ENCODE measurements at regions not wholly inside any gene's neighbourhood (a gene's known extent, or its start where the extent isn't known, plus 50 kb on each side); places are given as distances from the start of the nearest gene placed in this dataset.

- H3K9me3 ChIP-seq (ENCODE audit: control insufficient read depth, low read length) = no peaks in the 10 kb centered on the region
- no peaks in the 10 kb centered on the region for H3K36me3 ChIP-seq (ENCODE audit: control insufficient read depth, insufficient read depth, low read length)
- H3K27me3 ChIP-seq (ENCODE audit: control insufficient read depth, insufficient read depth, low read length, poor library complexity, severe bottlenecking) = no peaks in the 10 kb centered on the region
- H3K27ac ChIP-seq (ENCODE audit: insufficient read depth, low read depth, low read length, poor library complexity, severe bottlenecking) = no peak overlapping the region
- no peak overlapping the region for H3K4me3 ChIP-seq (ENCODE audit: insufficient read depth, low read depth, low read length)
- WGBS, 2 experiments = 97% methylated on average over 2 to 4 of the region's 4 CpGs
- no peaks in the 10 kb centered on the region for H3K4me1 ChIP-seq (ENCODE audit: control insufficient read depth, insufficient read depth, low read length)
Measured at GRCh38 chr16:73515616-73516015, 467.7 kb upstream of the ZFHX3 start.

GRCh38 chr16:73510852-73511251, 462.9 kb upstream of the ZFHX3 start:
- H3K9me3 ChIP-seq (ENCODE audit: control insufficient read depth, low read length) = no peaks in the 10 kb centered on the region
- H3K36me3 ChIP-seq (ENCODE audit: control insufficient read depth, insufficient read depth, low read length) = no peaks in the 10 kb centered on the region
- H3K27me3 ChIP-seq (ENCODE audit: control insufficient read depth, insufficient read depth, low read length, poor library complexity, severe bottlenecking) = no peaks in the 10 kb centered on the region
- 90 to 97% methylated on average over 3 of the region's 3 CpGs for WGBS, 2 experiments
- no peak overlapping the region for H3K4me3 ChIP-seq (ENCODE audit: insufficient read depth, low read depth, low read length)
- H3K4me1 ChIP-seq (ENCODE audit: control insufficient read depth, insufficient read depth, low read length) = peaks cover 13% of the 10 kb centered on the region
- no peak overlapping the region for H3K27ac ChIP-seq (ENCODE audit: insufficient read depth, low read depth, low read length, poor library complexity, severe bottlenecking)

GRCh38 chr16:73506568-73507056, 458.7 kb upstream of the ZFHX3 start:
- WGBS, 2 experiments = 87 to 90% methylated on average over 13 of the region's 13 CpGs
- no peaks in the 10 kb centered on the region for H3K36me3 ChIP-seq (ENCODE audit: control insufficient read depth, insufficient read depth, low read length)
- no peak overlapping the region for H3K27ac ChIP-seq (ENCODE audit: insufficient read depth, low read depth, low read length, poor library complexity, severe bottlenecking)
- no peaks in the 10 kb centered on the region for H3K27me3 ChIP-seq (ENCODE audit: control insufficient read depth, insufficient read depth, low read length, poor library complexity, severe bottlenecking)
- no peaks in the 10 kb centered on the region for H3K9me3 ChIP-seq (ENCODE audit: control insufficient read depth, low read length)
- no peak overlapping the region for H3K4me3 ChIP-seq (ENCODE audit: insufficient read depth, low read depth, low read length)
- H3K4me1 ChIP-seq (ENCODE audit: control insufficient read depth, insufficient read depth, low read length) = peaks cover 25% of the 10 kb centered on the region

GRCh38 chr16:73505577-73505976, 457.6 kb upstream of the ZFHX3 start:
- Histone ChIP-seq H3K27ac (ENCODE audit: insufficient read depth, low read depth, low read length, poor library complexity, severe bottlenecking) (no peak overlapping the region), H3K4me3 (ENCODE audit: insufficient read depth, low read depth, low read length) (no peak overlapping the region), H3K36me3 (ENCODE audit: control insufficient read depth, insufficient read depth, low read length) (no peaks in the 10 kb centered on the region), H3K27me3 (ENCODE audit: control insufficient read depth, insufficient read depth, low read length, poor library complexity, severe bottlenecking) (no peaks in the 10 kb centered on the region), H3K9me3 (ENCODE audit: control insufficient read depth, low read length) (no peaks in the 10 kb centered on the region), H3K4me1 (ENCODE audit: control insufficient read depth, insufficient read depth, low read length) (peaks cover 25% of the 10 kb centered on the region)
- WGBS, 2 experiments = 89 to 92% methylated on average over 5 of the region's 5 CpGs

- H3K27ac ChIP-seq (ENCODE audit: insufficient read depth, low read depth, low read length, poor library complexity, severe bottlenecking) = no peak overlapping the region
- H3K27me3 ChIP-seq (ENCODE audit: control insufficient read depth, insufficient read depth, low read length, poor library complexity, severe bottlenecking) = no peaks in the 10 kb centered on the region
- no peak overlapping the region for H3K4me3 ChIP-seq (ENCODE audit: insufficient read depth, low read depth, low read length)
- no peaks in the 10 kb centered on the region for H3K36me3 ChIP-seq (ENCODE audit: control insufficient read depth, insufficient read depth, low read length)
- no peaks in the 10 kb centered on the region for H3K9me3 ChIP-seq (ENCODE audit: control insufficient read depth, low read length)
- WGBS, 2 experiments = 94 to 95% methylated on average over 13 to 19 of the region's 20 CpGs
- peaks cover 25% of the 10 kb centered on the region for H3K4me1 ChIP-seq (ENCODE audit: control insufficient read depth, insufficient read depth, low read length)
Measured at GRCh38 chr16:73504591-73505575, 457.0 kb upstream of the ZFHX3 start.

GRCh38 chr16:73503093-73503492, 455.2 kb upstream of the ZFHX3 start:
- WGBS, 2 experiments = 96 to 98% methylated on average over 8 of the region's 8 CpGs
- no peaks in the 10 kb centered on the region for H3K9me3 ChIP-seq (ENCODE audit: control insufficient read depth, low read length)
- H3K27ac ChIP-seq (ENCODE audit: insufficient read depth, low read depth, low read length, poor library complexity, severe bottlenecking) = no peak overlapping the region
- no peaks in the 10 kb centered on the region for H3K36me3 ChIP-seq (ENCODE audit: control insufficient read depth, insufficient read depth, low read length)
- H3K27me3 ChIP-seq (ENCODE audit: control insufficient read depth, insufficient read depth, low read length, poor library complexity, severe bottlenecking) = no peaks in the 10 kb centered on the region
- H3K4me1 ChIP-seq (ENCODE audit: control insufficient read depth, insufficient read depth, low read length) = peaks cover 25% of the 10 kb centered on the region
- H3K4me3 ChIP-seq (ENCODE audit: insufficient read depth, low read depth, low read length) = no peak overlapping the region

- Histone ChIP-seq H3K27ac (ENCODE audit: insufficient read depth, low read depth, low read length, poor library complexity, severe bottlenecking) (no peak overlapping the region), H3K9me3 (ENCODE audit: control insufficient read depth, low read length) (no peaks in the 10 kb centered on the region), H3K27me3 (ENCODE audit: control insufficient read depth, insufficient read depth, low read length, poor library complexity, severe bottlenecking) (no peaks in the 10 kb centered on the region), H3K36me3 (ENCODE audit: control insufficient read depth, insufficient read depth, low read length) (no peaks in the 10 kb centered on the region), H3K4me1 (ENCODE audit: control insufficient read depth, insufficient read depth, low read length) (no peaks in the 10 kb centered on the region), H3K4me3 (ENCODE audit: insufficient read depth, low read depth, low read length) (no peak overlapping the region)
- WGBS, 2 experiments = 94 to 95% methylated on average over 10 of the region's 10 CpGs
Measured at GRCh38 chr16:73499276-73499675, 451.3 kb upstream of the ZFHX3 start.

- peaks cover 5% of the 10 kb centered on the region for H3K27me3 ChIP-seq (ENCODE audit: control insufficient read depth, insufficient read depth, low read length, poor library complexity, severe bottlenecking)
Measured at GRCh38 chr16:73485880-73486279, 438.0 kb upstream of the ZFHX3 start.

GRCh38 chr16:73483934-73484711, 436.2 kb upstream of the ZFHX3 start:
- H3K27me3 ChIP-seq (ENCODE audit: control insufficient read depth, insufficient read depth, low read length, poor library complexity, severe bottlenecking) = peaks cover 5% of the 10 kb centered on the region
- no peak overlapping the region for H3K4me3 ChIP-seq (ENCODE audit: insufficient read depth, low read depth, low read length)
- H3K27ac ChIP-seq (ENCODE audit: insufficient read depth, low read depth, low read length, poor library complexity, severe bottlenecking) = no peak overlapping the region
- 85 to 89% methylated on average over 17 of the region's 17 CpGs for WGBS, 2 experiments
- no peaks in the 10 kb centered on the region for H3K4me1 ChIP-seq (ENCODE audit: control insufficient read depth, insufficient read depth, low read length)
- no peaks in the 10 kb centered on the region for H3K36me3 ChIP-seq (ENCODE audit: control insufficient read depth, insufficient read depth, low read length)
- no peaks in the 10 kb centered on the region for H3K9me3 ChIP-seq (ENCODE audit: control insufficient read depth, low read length)

More at GRCh38 chr16:73485880-73486279, 438.0 kb upstream of the ZFHX3 start:
- H3K4me1 ChIP-seq (ENCODE audit: control insufficient read depth, insufficient read depth, low read length) = no peaks in the 10 kb centered on the region
- no peak overlapping the region for H3K27ac ChIP-seq (ENCODE audit: insufficient read depth, low read depth, low read length, poor library complexity, severe bottlenecking)
- 89 to 90% methylated on average over 4 of the region's 4 CpGs for WGBS, 2 experiments
- H3K36me3 ChIP-seq (ENCODE audit: control insufficient read depth, insufficient read depth, low read length) = no peaks in the 10 kb centered on the region
- H3K4me3 ChIP-seq (ENCODE audit: insufficient read depth, low read depth, low read length) = no peak overlapping the region
- no peaks in the 10 kb centered on the region for H3K9me3 ChIP-seq (ENCODE audit: control insufficient read depth, low read length)

Measured in ectodermal cell (in vitro differentiated cells).